Hepatocyte (in vitro differentiated cells): ENCODE measurements at regions not wholly inside any gene's neighbourhood (a gene's known extent, or its start where the extent isn't known, plus 50 kb on each side); places are given as distances from the start of the nearest gene placed in this dataset.

ENCODE experiments used
- DNase-seq: peaks from one replicate; pipeline ENCODE4 v3.0.0-alpha.2; 2016; ENCODE audit warnings: low spot score
- H2AFZ ChIP-seq: fragments of 200-600 bp; sonication (generic); 2 replicates; pipeline ENCODE4 v1.6.0; 2016; ENCODE audit warnings: antibody characterized with exemption, mild to moderate bottlenecking
- H3K27ac ChIP-seq: fragments of 200-600 bp; sonication (generic); 2 replicates; pipeline ENCODE4 v1.5.1; 2016; ENCODE audit warnings: mild to moderate bottlenecking
- H3K27me3 ChIP-seq: fragments of 200-600 bp; sonication (generic); 2 replicates; pipeline ENCODE4 v1.6.1; 2016
- H3K36me3 ChIP-seq: fragments of 200-600 bp; sonication (generic); replicated peaks from 2 replicates; pipeline ENCODE4 v1.5.1; 2016; ENCODE audit warnings: low read depth; ENCODE audit not compliant: insufficient read depth
- H3K4me1 ChIP-seq: fragments of 200-600 bp; sonication (generic); 2 replicates; pipeline ENCODE4 v1.5.1; 2016; ENCODE audit warnings: mild to moderate bottlenecking, moderate library complexity; ENCODE audit not compliant: insufficient read depth
- H3K4me2 ChIP-seq: fragments of 200-600 bp; sonication (generic); 2 replicates; pipeline ENCODE4 v1.6.0; 2016
- H3K4me3 ChIP-seq: fragments of 200-600 bp; sonication (generic); 2 replicates; pipeline ENCODE4 v1.5.1; 2016; ENCODE audit warnings: mild to moderate bottlenecking
- H3K79me2 ChIP-seq: fragments of 200-600 bp; sonication (generic); 2 replicates; pipeline ENCODE4 v1.6.0; 2017; ENCODE audit warnings: mild to moderate bottlenecking
- H3K9me2 ChIP-seq: fragments of 200-600 bp; sonication (generic); replicated peaks from 2 replicates; pipeline ENCODE4 v1.6.0; 2017; ENCODE audit warnings: mild to moderate bottlenecking; ENCODE audit not compliant: insufficient read depth
- H3K9me3 ChIP-seq: fragments of 200-600 bp; sonication (generic); 2 replicates; pipeline ENCODE4 v1.5.1; 2016; ENCODE audit warnings: low read depth, mild to moderate bottlenecking
- H4K20me1 ChIP-seq: fragments of 200-600 bp; sonication (generic); 2 replicates; pipeline ENCODE4 v1.6.0; 2016; ENCODE audit warnings: mild to moderate bottlenecking; ENCODE audit not compliant: insufficient read depth, poor library complexity, severe bottlenecking
- CTCF ChIP-seq: fragments of 200-600 bp; sonication (generic); IDR thresholded peaks from 2 replicates; pipeline ENCODE4 v1.5.1; 2016; ENCODE audit warnings: antibody characterized with exemption, mild to moderate bottlenecking; ENCODE audit not compliant: poor library complexity
- EZH2 ChIP-seq: fragments of 200-600 bp; sonication (generic); IDR thresholded peaks from 2 replicates; pipeline ENCODE4 v1.6.1; 2016; ENCODE audit warnings: antibody characterized with exemption, mild to moderate bottlenecking, borderline replicate concordance
- EZH2phosphoT487 ChIP-seq: fragments of 200-600 bp; sonication (generic); IDR thresholded peaks from one replicate; pipeline ENCODE4 v1.6.1; 2018; ENCODE audit warnings: antibody characterized with exemption, mild to moderate bottlenecking, low read depth, moderate library complexity; ENCODE audit not compliant: unreplicated experiment, severe bottlenecking
- WGBS: methylation state at CpG from one replicate; pipeline ENCODE4 v1.1.6; 2016; ENCODE audit warnings: low lambda C conversion rate; ENCODE audit errors: missing lambda C conversion rate; 5-methylcytosine and 5-hydroxymethylcytosine counted together

GRCh38 chr3:148106062-148106461 is 591.6 kb upstream of the AGTR1 start:
- TF ChIP-seq EZH2phosphoT487 (no peak), EZH2 (no peak), CTCF (no peak)
- H3K9me2 ChIP-seq = no peaks in the 10 kb centered on the region
- WGBS = 90% methylated on average over 2 of the region's 2 CpGs
- H2AFZ ChIP-seq = no peak overlapping the region
- DNase-seq = no peak
- H3K27me3 ChIP-seq = no peaks in the 10 kb centered on the region
- H3K27ac ChIP-seq = no peak overlapping the region
- no peaks in the 10 kb centered on the region for H3K79me2 ChIP-seq
- no peaks in the 10 kb centered on the region for H4K20me1 ChIP-seq
- no peaks in the 10 kb centered on the region for H3K9me3 ChIP-seq
- H3K4me2 ChIP-seq = no peak overlapping the region
- no peak overlapping the region for H3K4me3 ChIP-seq
- H3K4me1 ChIP-seq = no peaks in the 10 kb centered on the region
- H3K36me3 ChIP-seq = no peaks in the 10 kb centered on the region

GRCh38 chr3:148126956-148127355 is 570.7 kb upstream of the AGTR1 start:
- no peaks in the 10 kb centered on the region for H3K27me3 ChIP-seq
- no peak for DNase-seq
- no peaks in the 10 kb centered on the region for H3K79me2 ChIP-seq
- no peaks in the 10 kb centered on the region for H3K9me2 ChIP-seq
- WGBS = 72% methylated on average over 2 of the region's 2 CpGs
- no peaks in the 10 kb centered on the region for H3K36me3 ChIP-seq
- TF ChIP-seq CTCF = no peak
- no peak for TF ChIP-seq EZH2phosphoT487
- TF ChIP-seq EZH2 = no peak
- H3K27ac ChIP-seq = no peak overlapping the region
- no peaks in the 10 kb centered on the region for H3K9me3 ChIP-seq
- no peaks in the 10 kb centered on the region for H4K20me1 ChIP-seq
- H2AFZ ChIP-seq = no peak overlapping the region
- H3K4me3 ChIP-seq = no peak overlapping the region
- H3K4me2 ChIP-seq = no peak overlapping the region
- no peaks in the 10 kb centered on the region for H3K4me1 ChIP-seq

GRCh38 chr3:148128136-148128535 is 569.6 kb upstream of the AGTR1 start:
- H3K4me1 ChIP-seq = no peaks in the 10 kb centered on the region
- no peak overlapping the region for H3K27ac ChIP-seq
- no peaks in the 10 kb centered on the region for H3K36me3 ChIP-seq
- no peak overlapping the region for H3K4me3 ChIP-seq
- H3K79me2 ChIP-seq = no peaks in the 10 kb centered on the region
- no peaks in the 10 kb centered on the region for H3K27me3 ChIP-seq
- whole genome bisulfite sequencing = 58% methylated on average over 3 of the region's 3 CpGs
- H3K4me2 ChIP-seq = no peak overlapping the region
- no peak overlapping the region for H2AFZ ChIP-seq
- H3K9me3 ChIP-seq = no peaks in the 10 kb centered on the region
- no peaks in the 10 kb centered on the region for H3K9me2 ChIP-seq
- no peaks in the 10 kb centered on the region for H4K20me1 ChIP-seq
- TF ChIP-seq EZH2 (no peak), CTCF (no peak), EZH2phosphoT487 (no peak)
- no peak for DNase-seq

- Histone ChIP-seq H3K36me3 (no peaks in the 10 kb centered on the region), H3K4me3 (no peak overlapping the region), H3K27me3 (no peaks in the 10 kb centered on the region), H3K4me2 (no peak overlapping the region), H3K9me3 (no peaks in the 10 kb centered on the region), H4K20me1 (no peaks in the 10 kb centered on the region), H3K9me2 (no peaks in the 10 kb centered on the region), H2AFZ (no peak overlapping the region), H3K27ac (no peak overlapping the region), H3K4me1 (no peaks in the 10 kb centered on the region), H3K79me2 (no peaks in the 10 kb centered on the region)
- 93% methylated on average over 3 of the region's 3 CpGs for WGBS
- DNase-seq = no peak
- TF ChIP-seq EZH2 (no peak), EZH2phosphoT487 (no peak), CTCF (no peak)
These were observed 565.6 kb upstream of the AGTR1 start for GRCh38 chr3:148131990-148132638.
